H9 (cell line): ENCODE measurements at regions not wholly inside any gene's neighbourhood (a gene's known extent, or its start where the extent isn't known, plus 50 kb on each side); places are given as distances from the start of the nearest gene placed in this dataset.
"Not testable (repeated sequence)": the region's sequence is repeated elsewhere in the genome, so short reads cannot be mapped to it uniquely, and the experiment has no call there.

ENCODE experiments used
- DNase-seq: peaks from one replicate; pipeline ENCODE4 v3.0.0-alpha.2; 2017
- H2AFZ ChIP-seq: one replicate; pipeline ENCODE4 v1.6.1; 2013; ENCODE audit warnings: mild to moderate bottlenecking, low read length, control low read depth, moderate library complexity
- H2AK5ac ChIP-seq: 2 replicates; pipeline ENCODE4 v1.6.1; 2013; ENCODE audit warnings: low read length, control low read depth, mixed read lengths; ENCODE audit not compliant: insufficient read length
- H2BK120ac ChIP-seq: one replicate; pipeline ENCODE4 v1.6.1; 2013; ENCODE audit warnings: low read depth, mild to moderate bottlenecking, low read length, control low read depth, inconsistent platforms; ENCODE audit not compliant: poor library complexity, severe bottlenecking
- H2BK12ac ChIP-seq: 2 replicates; pipeline ENCODE4 v1.6.1; 2013; ENCODE audit warnings: low read length, control low read depth, mixed read lengths, low read depth; ENCODE audit not compliant: insufficient read length
- H2BK15ac ChIP-seq: 2 replicates; pipeline ENCODE4 v1.6.1; 2013; ENCODE audit warnings: low read depth, low read length, control low read depth
- H2BK20ac ChIP-seq: one replicate; pipeline ENCODE4 v1.6.1; 2013; ENCODE audit warnings: low read depth, mild to moderate bottlenecking, low read length, control low read depth, inconsistent platforms; ENCODE audit not compliant: poor library complexity, severe bottlenecking
- H2BK5ac ChIP-seq: 2 replicates; pipeline ENCODE4 v1.6.1; 2013; ENCODE audit warnings: low read length, control low read depth, mixed read lengths; ENCODE audit not compliant: insufficient read length
- H3K14ac ChIP-seq: 2 replicates; pipeline ENCODE4 v1.6.1; 2013; ENCODE audit warnings: low read length, control low read depth; ENCODE audit not compliant: insufficient read depth
- H3K18ac ChIP-seq: 2 replicates; pipeline ENCODE4 v1.6.1; 2013; ENCODE audit warnings: low read depth, mild to moderate bottlenecking, mixed read lengths, low read length, control low read depth; ENCODE audit not compliant: insufficient read length
- H3K23ac ChIP-seq: 2 replicates; pipeline ENCODE4 v1.6.1; 2013; ENCODE audit warnings: low read length, control low read depth, mixed read lengths, low read depth; ENCODE audit not compliant: insufficient read length
- H3K23me2 ChIP-seq: 2 replicates; pipeline ENCODE4 v1.6.1; 2013; ENCODE audit warnings: low read depth, mild to moderate bottlenecking, mixed read lengths, low read length, control low read depth; ENCODE audit not compliant: insufficient read length, poor library complexity, severe bottlenecking
- H3K27ac ChIP-seq: 2 replicates; pipeline ENCODE4 v1.5.1; 2013; ENCODE audit warnings: low read length, control low read depth, mixed read lengths, low read depth; ENCODE audit not compliant: insufficient read length
- H3K27me3 ChIP-seq: 2 replicates; pipeline ENCODE4 v1.6.1; 2013; ENCODE audit warnings: low read length, control low read depth, inconsistent platforms; ENCODE audit not compliant: insufficient read depth
- H3K4ac ChIP-seq: 2 replicates; pipeline ENCODE4 v1.6.1; 2013; ENCODE audit warnings: low read depth, mild to moderate bottlenecking, control low read depth, inconsistent platforms, low read length, moderate library complexity
- H3K4me1 ChIP-seq: 2 replicates; pipeline ENCODE4 v1.6.1; 2013; ENCODE audit warnings: low read length, control low read depth, inconsistent platforms; ENCODE audit not compliant: insufficient read depth
- H3K4me2 ChIP-seq: 2 replicates; pipeline ENCODE4 v1.6.1; 2013; ENCODE audit warnings: low read length, control low read depth, mixed read lengths; ENCODE audit not compliant: insufficient read length, insufficient read depth
- H3K56ac ChIP-seq: 2 replicates; pipeline ENCODE4 v1.6.1; 2013; ENCODE audit warnings: low read depth, mild to moderate bottlenecking, mixed read lengths, low read length, control low read depth; ENCODE audit not compliant: insufficient read length
- H3K79me1 ChIP-seq: 2 replicates; pipeline ENCODE4 v1.6.1; 2013; ENCODE audit warnings: low read depth, mild to moderate bottlenecking, moderate library complexity, low read length, control low read depth, inconsistent platforms; ENCODE audit not compliant: insufficient read depth, poor library complexity, severe bottlenecking
- H3K79me2 ChIP-seq: 2 replicates; pipeline ENCODE4 v1.6.1; 2013; ENCODE audit warnings: low read length, control low read depth, inconsistent platforms; ENCODE audit not compliant: insufficient read depth
- H3K9ac ChIP-seq: 2 replicates; pipeline ENCODE4 v1.6.1; 2013; ENCODE audit warnings: low read length, control low read depth, mixed read lengths; ENCODE audit not compliant: insufficient read length; ENCODE audit errors: extremely low read depth
- H3K9me3 ChIP-seq: one replicate; pipeline ENCODE4 v1.6.1; 2013; ENCODE audit warnings: low read depth, low read length, inconsistent platforms; ENCODE audit not compliant: control insufficient read depth
- H3T11ph ChIP-seq: one replicate; pipeline ENCODE4 v1.6.1; 2013; ENCODE audit warnings: mild to moderate bottlenecking, low read length, control low read depth, inconsistent platforms
- H4K20me1 ChIP-seq: one replicate; pipeline ENCODE4 v1.6.1; 2013; ENCODE audit not compliant: control insufficient read depth, insufficient read length, insufficient read depth
- H4K5ac ChIP-seq: 2 replicates; pipeline ENCODE4 v1.6.1; 2013; ENCODE audit warnings: low read depth, mild to moderate bottlenecking, mixed read lengths, low read length, control low read depth; ENCODE audit not compliant: insufficient read length
- H4K8ac ChIP-seq: replicated peaks from 2 replicates; pipeline ENCODE4 v1.6.1; 2013; ENCODE audit warnings: low read length, control low read depth, mixed read lengths, low read depth; ENCODE audit not compliant: insufficient read length
- H4K91ac ChIP-seq: 2 replicates; pipeline ENCODE4 v1.6.1; 2013; ENCODE audit warnings: low read depth, mild to moderate bottlenecking, moderate library complexity, mixed read lengths, low read length, control low read depth; ENCODE audit not compliant: insufficient read length
- H3K27ac Mint-ChIP-seq, 3 experiments: 2 replicates in 2 of 3; 3 replicates in 1 of 3; pipeline ENCODE4 v1.8.0; 2020 to 2021; ENCODE audit warnings: mixed read lengths in 3 of 3, mild to moderate bottlenecking in 1 of 3, moderate library complexity in 1 of 3
- H3K27me3 Mint-ChIP-seq: 2 replicates; pipeline ENCODE4 v1.8.0; 2021; ENCODE audit warnings: low read depth, mild to moderate bottlenecking, moderate library complexity, mixed read lengths
- H3K36me3 Mint-ChIP-seq, 3 experiments: 2 replicates in 2 of 3; 3 replicates in 1 of 3; pipeline ENCODE4 v1.8.0; 2020 to 2021; ENCODE audit warnings: low read depth in 3 of 3, mixed read lengths in 3 of 3; ENCODE audit not compliant: insufficient read depth in 1 of 3
- H3K4me1 Mint-ChIP-seq, 2 experiments: 2 replicates each; pipeline ENCODE4 v1.8.0; 2020; ENCODE audit warnings: mixed read lengths in 2 of 2
- H3K4me3 Mint-ChIP-seq, 2 experiments: 2 replicates in 1 of 2; 3 replicates in 1 of 2; pipeline ENCODE4 v1.8.0; 2020 to 2021; ENCODE audit warnings: mild to moderate bottlenecking in 2 of 2, mixed read lengths in 2 of 2, moderate library complexity in 1 of 2
- H3K9me3 Mint-ChIP-seq, 2 experiments: 2 replicates in 1 of 2; 3 replicates in 1 of 2; pipeline ENCODE4 v1.8.0; 2020; ENCODE audit warnings: mild to moderate bottlenecking in 2 of 2, mixed read lengths in 2 of 2, moderate library complexity in 1 of 2
- WGBS: extraction: QIAGEN DNeasy Blood & Tissue Kit; methylation state at CpG from one replicate; pipeline ENCODE4 v1.1.7; 2013; ENCODE audit warnings: missing lambda C conversion rate, low lambda C conversion rate, mixed read lengths; ENCODE audit not compliant: insufficient read length; ENCODE audit errors: extremely low coverage; 5-methylcytosine and 5-hydroxymethylcytosine counted together

- not testable (repeated sequence) for H4K5ac ChIP-seq, H3K56ac ChIP-seq, H4K20me1 ChIP-seq, H2BK120ac ChIP-seq, H2BK12ac ChIP-seq, H3K27me3 ChIP-seq, H3K9me3 ChIP-seq, H3K9ac ChIP-seq, H3K27me3 Mint-ChIP-seq, H3K79me1 ChIP-seq, H4K8ac ChIP-seq, H3K4me1 ChIP-seq, H3K4ac ChIP-seq, H3K36me3 Mint-ChIP-seq, H3K23ac ChIP-seq, H3K4me1 Mint-ChIP-seq, H3K18ac ChIP-seq, H2AFZ ChIP-seq, H2BK15ac ChIP-seq, H3K14ac ChIP-seq, H4K91ac ChIP-seq, H3K4me3 Mint-ChIP-seq, H3K4me2 ChIP-seq, H2BK5ac ChIP-seq, H3K27ac ChIP-seq, H2BK20ac ChIP-seq, H3K23me2 ChIP-seq, H3K9me3 Mint-ChIP-seq, H2AK5ac ChIP-seq, H3K79me2 ChIP-seq, H3T11ph ChIP-seq, DNase-seq
- WGBS, result no CpG with 5 or more reads among the region's 3 CpGs
- 0 out of 7 replicates have a peak overlapping the region, but pooled peaks of 1 of the 3 experiments have one; percentile 34 for H3K27ac Mint-ChIP-seq
These were observed 524.9 kb downstream of the TTLL7 start for GRCh38 chr1:83473986-83474385.

GRCh38 chr1:83472066-83472465 is 526.9 kb downstream of the TTLL7 start:
- not testable (repeated sequence) for H3K4ac ChIP-seq, H3K9ac ChIP-seq, H3K23ac ChIP-seq, H4K8ac ChIP-seq, H2BK120ac ChIP-seq, H3T11ph ChIP-seq, H3K27ac Mint-ChIP-seq, H2BK5ac ChIP-seq, H2BK20ac ChIP-seq, H3K56ac ChIP-seq, H3K27ac ChIP-seq, H2BK12ac ChIP-seq, H3K4me3 Mint-ChIP-seq, H3K9me3 ChIP-seq, H3K4me1 Mint-ChIP-seq, H3K27me3 ChIP-seq, H3K9me3 Mint-ChIP-seq, H3K79me2 ChIP-seq, H3K4me2 ChIP-seq, H3K36me3 Mint-ChIP-seq, H3K23me2 ChIP-seq, H2BK15ac ChIP-seq, H3K79me1 ChIP-seq, H4K91ac ChIP-seq, H4K20me1 ChIP-seq, H2AK5ac ChIP-seq, H3K4me1 ChIP-seq, H3K18ac ChIP-seq, H3K14ac ChIP-seq, H3K27me3 Mint-ChIP-seq, H2AFZ ChIP-seq, H4K5ac ChIP-seq, DNase-seq
- WGBS, result no CpG with 5 or more reads among the region's 3 CpGs
